Prostate gland (tissue), 2 donors: ENCODE measurements at regions not wholly inside any gene's neighbourhood (a gene's known extent, or its start where the extent isn't known, plus 50 kb on each side); places are given as distances from the start of the nearest gene placed in this dataset.
A peak's percentile ranks its signal among the peaks of the same experiment; 100 is the strongest.

Experiments used
- DNase-seq: peaks from one replicate; pipeline ENCODE4 v3.0.0-alpha.2; 2019; ENCODE audit warnings: low spot score
- H3K27ac ChIP-seq, 2 donors: fragments of 200-600 bp; sonication (generic); 2 replicates each; pipeline ENCODE4 v1.5.1; 2017 to 2019
- H3K27me3 ChIP-seq: fragments of 200-600 bp; sonication (generic); replicated peaks from 2 replicates; pipeline ENCODE4 v1.5.1; 2019; ENCODE audit not compliant: insufficient read depth
- H3K36me3 ChIP-seq, 2 donors: fragments of 200-600 bp; sonication (generic); 1 replicate in 1 of 2; 2 replicates in 1 of 2; pipeline versions ENCODE4 v1.5.1 to v1.8.1; 2017 to 2019
- H3K4me1 ChIP-seq: fragments of 200-600 bp; sonication (generic); replicated peaks from 2 replicates; pipeline ENCODE4 v1.5.1; 2019
- H3K4me3 ChIP-seq, 2 donors: fragments of 200-600 bp; sonication (generic); 2 replicates each; pipeline ENCODE4 v1.5.1; 2017 to 2019
- H3K9me3 ChIP-seq: fragments of 200-600 bp; sonication (generic); 2 replicates; pipeline ENCODE4 v1.5.1; 2017
- CTCF ChIP-seq, 4 experiments: fragments of 200-600 bp in 2 of 4; fragments of 450-650 bp in 2 of 4; sonication (generic) in 2 of 4; IDR thresholded peaks; 1 replicate in 3 of 4; 2 replicates in 1 of 4; pipeline ENCODE4 v1.5.1; 2016 to 2019; ENCODE audit warnings: antibody characterized with exemption in 4 of 4, mild to moderate bottlenecking in 2 of 4, moderate library complexity in 2 of 4
- POLR2A ChIP-seq: fragments of 450-650 bp; IDR thresholded peaks from one replicate; pipeline ENCODE4 v1.6.1; 2016; ENCODE audit warnings: antibody characterized with exemption, mild to moderate bottlenecking
- POLR2AphosphoS5 ChIP-seq: sonication (generic); formaldehyde crosslinking; IDR thresholded peaks from one replicate; pipeline ENCODE4 v1.6.1; 2017; ENCODE audit warnings: antibody characterized with exemption
- WGBS: methylation state at CpG from one replicate; pipeline ENCODE4 v1.1.5; 2018; 5-methylcytosine and 5-hydroxymethylcytosine counted together
- intact Hi-C: fragments of 100-400 bp; cut with DNase I; formaldehyde crosslinking; loops from one replicate; pipeline ENCODE4 v1.14.2; 2022

DNA sequence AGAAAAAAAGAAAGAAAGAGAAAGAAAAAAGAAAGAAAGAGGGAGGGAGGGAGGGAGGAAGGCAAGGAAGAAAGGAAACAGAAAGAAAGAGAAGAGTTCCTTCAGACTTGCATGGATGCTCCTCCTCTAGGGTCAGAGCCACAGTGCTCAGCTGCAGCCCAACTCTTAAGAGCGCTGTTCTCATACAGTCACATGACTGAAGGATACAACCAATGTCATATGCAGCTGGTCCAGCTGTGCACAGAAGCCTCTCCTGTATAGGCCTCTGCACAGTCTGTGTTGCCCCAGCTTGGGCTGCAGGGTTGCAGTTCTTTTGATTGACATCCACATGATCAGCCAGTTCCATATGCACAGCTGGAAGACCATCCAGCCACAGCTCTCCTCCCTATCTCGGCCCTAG, 86.8 kb upstream of the CTNNB1 start:
- Histone ChIP-seq H3K9me3 (no peaks in the 10 kb centered on the region), H3K27me3 (no peaks in the 10 kb centered on the region), H3K36me3 (no peaks in the 10 kb centered on the region), H3K27ac (no peak overlapping the region), H3K4me3 (no peak overlapping the region), H3K4me1 (no peaks in the 10 kb centered on the region)
- DNase-seq, result no peak
- WGBS, result 90% methylated on average over 2 of the region's 2 CpGs
- intact Hi-C loops, result no loop called here
- no peak for TF ChIP-seq CTCF (IDR thresholded peaks at IDR 0.05)
- no peak for TF ChIP-seq POLR2AphosphoS5
- TF ChIP-seq POLR2A, result no peak

GRCh38 chr3:41115069-41115468, 84.2 kb upstream of the CTNNB1 start:
- 97% methylated on average over 4 of the region's 4 CpGs for WGBS
- Histone ChIP-seq H3K4me3 (no peak overlapping the region), H3K4me1 (no peaks in the 10 kb centered on the region), H3K27ac (no peak overlapping the region), H3K36me3 (no peaks in the 10 kb centered on the region), H3K27me3 (no peaks in the 10 kb centered on the region), H3K9me3 (no peaks in the 10 kb centered on the region)
- TF ChIP-seq POLR2A (no peak), POLR2AphosphoS5 (no peak), CTCF (IDR thresholded peaks at IDR 0.05) (no peak)
- intact Hi-C loops, result no loop called here
- DNase-seq, result no peak

GRCh38 chr3:41116851-41117250, 82.5 kb upstream of the CTNNB1 start:
- Histone ChIP-seq H3K36me3 (no peaks in the 10 kb centered on the region), H3K9me3 (no peaks in the 10 kb centered on the region), H3K27me3 (no peaks in the 10 kb centered on the region), H3K4me1 (no peaks in the 10 kb centered on the region), H3K27ac (no peak overlapping the region), H3K4me3 (no peak overlapping the region)
- 68% methylated on average over 8 of the region's 8 CpGs for WGBS
- TF ChIP-seq POLR2A (no peak), CTCF (IDR thresholded peaks at IDR 0.05) (no peak), POLR2AphosphoS5 (no peak)
- intact Hi-C loops, result no loop called here
- no peak for DNase-seq

- TF ChIP-seq POLR2A (no peak), POLR2AphosphoS5 (peak; percentile 8)
- Histone ChIP-seq H3K4me3 (no peak overlapping the region), H3K36me3 (no peaks in the 10 kb centered on the region), H3K9me3 (no peaks in the 10 kb centered on the region), H3K27me3 (no peaks in the 10 kb centered on the region), H3K27ac (no peak overlapping the region), H3K4me1 (no peaks in the 10 kb centered on the region)
- peak; percentile 35 for DNase-seq
- intact Hi-C loops, result no loop called here
- WGBS, result 71% methylated on average over 15 of the region's 15 CpGs
Observed at GRCh38 chr3:41117398-41117870, 81.9 kb upstream of the CTNNB1 start.

GRCh38 chr3:41118461-41119390, 80.6 kb upstream of the CTNNB1 start:
- no peak for TF ChIP-seq CTCF (IDR thresholded peaks at IDR 0.05)
- no peak for TF ChIP-seq POLR2A
- TF ChIP-seq POLR2AphosphoS5, result no peak
- 84% methylated on average over 10 of the region's 10 CpGs for WGBS

More at GRCh38 chr3:41118461-41119390, 80.6 kb upstream of the CTNNB1 start:
- H3K4me3 ChIP-seq, result no peak overlapping the region
- H3K36me3 ChIP-seq, result no peaks in the 10 kb centered on the region
- no peaks in the 10 kb centered on the region for H3K9me3 ChIP-seq
- H3K27me3 ChIP-seq, result no peaks in the 10 kb centered on the region
- DNase-seq, result no peak
- H3K27ac ChIP-seq, result no peak overlapping the region
- intact Hi-C loops, result no loop called here
- no peaks in the 10 kb centered on the region for H3K4me1 ChIP-seq
